PFSK-1 (cell line): ENCODE measurements at regions not wholly inside any gene's neighbourhood (a gene's known extent, or its start where the extent isn't known, plus 50 kb on each side); places are given as distances from the start of the nearest gene placed in this dataset.

ENCODE experiments used
- FOXP2 ChIP-seq: optimal IDR thresholded peaks from 2 replicates; pipeline ENCODE3; 2011; ENCODE audit warnings: borderline replicate concordance, control low read depth, inconsistent platforms; ENCODE audit not compliant: insufficient read depth; ENCODE audit errors: extremely low read length, extremely low read depth
- POLR2AphosphoS5 ChIP-seq: IDR thresholded peaks from 2 replicates; pipeline ENCODE4 v1.6.1; 2012; ENCODE audit warnings: low read depth, mild to moderate bottlenecking, control low read depth, low read length, moderate library complexity
- SIN3A ChIP-seq: IDR thresholded peaks from 2 replicates; pipeline ENCODE4 v1.6.1; 2012; ENCODE audit warnings: mild to moderate bottlenecking, low read length, moderate library complexity, borderline replicate concordance; ENCODE audit not compliant: insufficient read depth
- TAF1 ChIP-seq: IDR thresholded peaks from 2 replicates; pipeline ENCODE4 v1.6.1; 2012; ENCODE audit warnings: low read length, control low read depth, borderline replicate concordance; ENCODE audit not compliant: insufficient read depth
- TF ChIP-seq, protein P1 (sequence below), 2 experiments: IDR thresholded peaks; 2 replicates each; pipeline versions ENCODE4 v1.6.1 to v1.8.0; 2011 to 2012; ENCODE audit warnings: low read depth in 2 of 2, low read length in 2 of 2, control low read depth in 1 of 2, inconsistent platforms in 1 of 2, mild to moderate bottlenecking in 1 of 2, moderate library complexity in 1 of 2; ENCODE audit not compliant: insufficient read depth in 1 of 2

DNA sequence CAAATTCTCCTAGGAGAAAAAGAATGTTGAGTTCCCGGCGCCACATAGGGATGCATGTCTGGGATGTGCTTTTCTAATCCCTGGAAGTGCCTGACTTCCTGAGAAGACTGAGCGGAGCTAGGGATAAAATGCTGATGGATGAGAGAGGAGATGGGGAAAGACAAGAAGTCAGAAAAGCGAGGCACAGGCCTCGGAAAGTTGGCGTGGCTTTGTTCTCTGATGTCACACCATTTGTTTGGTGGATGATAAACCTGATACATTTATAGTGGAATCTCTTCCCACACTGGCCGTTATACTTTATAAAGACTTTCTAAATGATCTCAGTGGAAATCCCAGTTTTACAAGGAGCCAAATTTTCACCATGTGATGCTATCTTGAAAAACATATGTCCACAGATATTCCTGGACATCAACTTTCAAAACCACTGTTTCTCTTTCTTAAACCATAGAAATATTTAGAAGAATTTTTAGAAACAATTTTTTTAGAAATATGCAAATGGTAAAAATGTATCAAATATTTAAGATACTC, 188.8 kb upstream of the SVIL start:
- TF ChIP-seq POLR2AphosphoS5 (no peak), TAF1 (no peak), SIN3A (no peak)
- TF ChIP-seq, protein P1, sequence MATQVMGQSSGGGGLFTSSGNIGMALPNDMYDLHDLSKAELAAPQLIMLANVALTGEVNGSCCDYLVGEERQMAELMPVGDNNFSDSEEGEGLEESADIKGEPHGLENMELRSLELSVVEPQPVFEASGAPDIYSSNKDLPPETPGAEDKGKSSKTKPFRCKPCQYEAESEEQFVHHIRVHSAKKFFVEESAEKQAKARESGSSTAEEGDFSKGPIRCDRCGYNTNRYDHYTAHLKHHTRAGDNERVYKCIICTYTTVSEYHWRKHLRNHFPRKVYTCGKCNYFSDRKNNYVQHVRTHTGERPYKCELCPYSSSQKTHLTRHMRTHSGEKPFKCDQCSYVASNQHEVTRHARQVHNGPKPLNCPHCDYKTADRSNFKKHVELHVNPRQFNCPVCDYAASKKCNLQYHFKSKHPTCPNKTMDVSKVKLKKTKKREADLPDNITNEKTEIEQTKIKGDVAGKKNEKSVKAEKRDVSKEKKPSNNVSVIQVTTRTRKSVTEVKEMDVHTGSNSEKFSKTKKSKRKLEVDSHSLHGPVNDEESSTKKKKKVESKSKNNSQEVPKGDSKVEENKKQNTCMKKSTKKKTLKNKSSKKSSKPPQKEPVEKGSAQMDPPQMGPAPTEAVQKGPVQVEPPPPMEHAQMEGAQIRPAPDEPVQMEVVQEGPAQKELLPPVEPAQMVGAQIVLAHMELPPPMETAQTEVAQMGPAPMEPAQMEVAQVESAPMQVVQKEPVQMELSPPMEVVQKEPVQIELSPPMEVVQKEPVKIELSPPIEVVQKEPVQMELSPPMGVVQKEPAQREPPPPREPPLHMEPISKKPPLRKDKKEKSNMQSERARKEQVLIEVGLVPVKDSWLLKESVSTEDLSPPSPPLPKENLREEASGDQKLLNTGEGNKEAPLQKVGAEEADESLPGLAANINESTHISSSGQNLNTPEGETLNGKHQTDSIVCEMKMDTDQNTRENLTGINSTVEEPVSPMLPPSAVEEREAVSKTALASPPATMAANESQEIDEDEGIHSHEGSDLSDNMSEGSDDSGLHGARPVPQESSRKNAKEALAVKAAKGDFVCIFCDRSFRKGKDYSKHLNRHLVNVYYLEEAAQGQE (IDR thresholded peaks at IDR 0.05; ENCODE audit: insufficient read depth in 1 of 2, low read depth in 2 of 2, low read length in 2 of 2): no peak

DNA sequence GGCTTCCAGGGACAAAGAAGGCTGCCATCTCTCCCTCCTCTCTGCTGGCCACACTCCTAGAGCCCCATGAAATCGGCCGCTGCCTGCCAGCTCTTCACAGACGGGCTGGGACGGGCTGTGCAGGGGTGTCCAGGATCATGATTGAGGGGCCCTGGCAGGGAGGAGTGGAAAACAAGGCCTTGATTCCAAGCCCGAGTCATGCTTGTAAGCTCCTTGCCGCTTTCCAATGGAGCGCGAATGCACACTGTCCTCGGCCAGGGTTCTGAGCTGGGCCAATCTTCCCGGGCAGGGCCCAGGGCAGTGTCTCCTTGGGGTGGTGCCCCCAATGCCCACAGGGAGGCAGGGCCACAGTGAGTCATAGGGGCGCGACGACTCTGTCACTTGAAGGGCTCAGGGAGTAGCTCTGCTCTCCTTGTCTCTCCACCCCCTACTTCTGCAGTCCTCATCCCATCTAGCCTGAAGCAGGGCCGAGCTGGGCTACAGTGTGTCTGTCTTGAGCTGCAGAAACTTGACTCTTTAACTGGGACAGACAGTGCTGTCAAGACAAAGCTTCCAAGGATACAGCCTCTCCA, 186.2 kb upstream of the SVIL start:
- TF ChIP-seq POLR2AphosphoS5 (no peak), TAF1 (no peak), FOXP2 (no peak), SIN3A (no peak)
- TF ChIP-seq, protein P1 (IDR thresholded peaks at IDR 0.05; ENCODE audit: insufficient read depth in 1 of 2, low read depth in 2 of 2, low read length in 2 of 2): no peak

DNA sequence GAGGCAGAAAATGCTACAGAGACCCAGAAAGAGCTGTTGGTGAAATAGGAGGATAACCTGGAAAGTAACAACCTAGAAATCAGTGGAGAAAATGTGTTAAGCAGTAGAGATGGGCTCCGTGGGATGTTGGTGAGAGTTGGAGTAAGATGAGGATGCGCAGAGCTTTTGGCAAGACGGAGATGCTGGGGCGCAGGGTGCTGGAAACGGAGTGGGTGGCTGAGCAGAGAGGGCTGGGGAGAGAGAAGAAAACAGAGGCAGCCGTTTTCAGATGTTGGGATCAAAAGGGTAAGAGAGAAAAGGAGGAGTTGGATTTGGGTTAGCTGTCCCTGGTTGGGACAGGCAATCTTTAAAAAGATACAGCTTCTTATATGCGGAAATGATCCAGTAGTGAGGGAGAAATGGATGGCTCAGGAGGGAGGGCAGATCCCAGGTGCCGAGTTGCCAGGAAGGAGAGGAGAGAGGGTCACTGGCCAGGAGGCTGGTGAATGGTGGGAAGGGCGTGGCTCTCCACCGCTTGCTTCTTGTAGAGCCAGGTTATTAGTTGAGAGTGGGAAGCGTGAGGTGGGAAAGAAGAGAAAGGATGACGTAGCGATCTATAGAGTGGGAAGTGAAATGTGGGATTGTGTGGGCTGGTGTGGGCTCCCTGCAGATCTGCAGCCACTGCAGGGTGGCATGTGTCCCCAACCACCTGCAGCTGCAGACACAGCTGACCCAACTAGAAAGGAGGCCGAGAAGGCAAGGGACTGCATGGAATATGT, 182.2 kb upstream of the SVIL start:
- TF ChIP-seq TAF1 (no peak), POLR2AphosphoS5 (no peak), SIN3A (no peak), FOXP2 (no peak)
- TF ChIP-seq, protein P1 (IDR thresholded peaks at IDR 0.05; ENCODE audit: insufficient read depth in 1 of 2, low read depth in 2 of 2, low read length in 2 of 2): no peak

DNA sequence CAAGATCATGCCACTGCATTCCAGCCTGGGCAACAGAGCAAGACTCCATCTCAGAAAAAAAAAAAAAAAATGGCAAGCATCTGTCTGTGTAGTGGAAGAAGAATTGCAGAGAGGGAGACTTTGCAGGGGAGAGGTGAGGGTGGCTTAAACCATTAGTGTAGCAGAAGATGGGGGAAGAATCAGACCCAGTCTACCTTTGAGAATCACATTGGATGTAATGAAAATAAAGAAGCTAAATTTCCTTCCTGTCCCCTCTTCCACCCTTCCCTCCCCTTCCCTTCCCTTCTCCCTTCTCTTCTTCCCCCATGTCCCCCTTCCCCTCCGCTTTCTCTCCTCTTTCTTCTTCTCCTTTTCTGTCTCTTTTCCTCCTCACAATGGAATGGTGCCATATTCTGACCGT, 180.8 kb upstream of the SVIL start:
- TF ChIP-seq, protein P1 (IDR thresholded peaks at IDR 0.05; ENCODE audit: insufficient read depth in 1 of 2, low read depth in 2 of 2, low read length in 2 of 2): no peak
- TF ChIP-seq POLR2AphosphoS5 (no peak), FOXP2 (no peak), SIN3A (no peak)
